ENCODE measurements at regions not wholly inside any gene's neighbourhood (a gene's known extent, or its start where the extent isn't known, plus 50 kb on each side); places are given as distances from the start of the nearest gene placed in this dataset.
"Not testable (repeated sequence)": the region's sequence is repeated elsewhere in the genome, so short reads cannot be mapped to it uniquely, and the experiment has no call there.

DNA sequence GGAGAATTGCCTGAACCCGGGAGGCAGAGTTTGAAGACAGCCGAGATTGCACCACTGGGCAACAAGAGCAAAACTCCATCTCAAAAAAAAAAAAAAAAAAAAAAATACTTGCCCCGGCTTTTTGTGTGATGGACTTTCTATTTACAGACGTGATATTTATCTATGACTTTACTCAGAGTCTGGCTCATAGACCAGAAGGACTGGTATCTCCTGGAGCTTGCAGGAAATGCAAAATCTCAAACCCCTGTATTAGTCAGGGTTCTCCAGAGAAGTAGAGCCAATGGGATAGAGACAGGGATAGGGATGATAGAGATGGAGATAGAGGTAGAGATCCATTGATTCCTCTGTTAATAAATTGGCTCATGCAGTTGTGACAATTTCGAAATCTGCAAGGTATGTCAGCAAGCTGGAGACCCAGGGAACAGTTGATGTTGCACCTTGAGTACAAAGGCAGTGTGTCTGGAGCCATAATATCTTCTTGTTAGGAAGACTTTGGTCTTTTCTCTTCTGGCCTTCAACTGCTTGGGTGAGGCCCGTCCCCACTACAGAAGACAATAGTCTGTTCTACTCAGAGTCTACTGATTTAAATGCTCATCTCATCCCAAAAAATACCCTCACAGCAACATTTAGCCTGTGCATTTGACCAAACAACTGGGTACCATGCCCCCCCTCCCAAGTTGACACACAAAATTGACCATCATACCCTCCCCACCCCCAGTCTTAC is 195.4 kb upstream of the MSX2 start:
- no peak for DNase-seq

DNA sequence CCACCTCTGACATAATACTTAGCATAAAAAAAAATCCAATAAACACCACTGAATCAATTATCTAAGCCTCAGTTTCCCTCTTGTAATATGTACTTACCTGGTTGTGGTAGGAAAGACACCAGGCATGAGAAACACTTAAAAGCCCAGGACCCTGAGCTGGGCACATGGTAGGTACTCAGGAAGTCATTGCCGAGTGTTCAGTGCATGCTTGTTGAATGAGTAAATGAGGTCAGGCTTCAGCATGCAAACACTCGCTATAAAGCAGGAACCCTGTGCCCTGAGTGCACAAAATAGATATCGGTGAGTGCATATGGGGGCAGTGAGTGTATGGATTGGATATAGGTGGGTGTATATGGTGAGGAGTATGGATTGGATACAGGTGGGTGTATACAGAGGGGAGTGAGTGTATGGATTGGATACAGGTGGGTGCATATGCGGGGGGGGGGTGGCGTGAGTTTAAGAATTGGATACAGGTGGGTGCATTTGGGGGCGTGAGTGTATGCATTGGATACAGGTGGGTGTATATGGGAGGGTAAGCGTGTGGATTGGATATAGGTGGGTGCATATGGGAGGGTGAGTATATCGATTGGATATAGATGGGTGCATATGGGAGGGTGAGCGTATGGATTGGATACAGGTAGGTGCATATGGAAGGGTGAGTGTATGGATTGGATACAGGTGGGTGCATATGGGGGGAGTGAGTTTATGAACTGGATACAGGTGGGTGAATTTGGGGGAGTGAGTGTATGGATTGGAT is 194.3 kb upstream of the MSX2 start:
- no peak for DNase-seq

GRCh38 chr5:174531782-174532191 is 192.6 kb upstream of the MSX2 start:
- DNase-seq, result no peak

DNA sequence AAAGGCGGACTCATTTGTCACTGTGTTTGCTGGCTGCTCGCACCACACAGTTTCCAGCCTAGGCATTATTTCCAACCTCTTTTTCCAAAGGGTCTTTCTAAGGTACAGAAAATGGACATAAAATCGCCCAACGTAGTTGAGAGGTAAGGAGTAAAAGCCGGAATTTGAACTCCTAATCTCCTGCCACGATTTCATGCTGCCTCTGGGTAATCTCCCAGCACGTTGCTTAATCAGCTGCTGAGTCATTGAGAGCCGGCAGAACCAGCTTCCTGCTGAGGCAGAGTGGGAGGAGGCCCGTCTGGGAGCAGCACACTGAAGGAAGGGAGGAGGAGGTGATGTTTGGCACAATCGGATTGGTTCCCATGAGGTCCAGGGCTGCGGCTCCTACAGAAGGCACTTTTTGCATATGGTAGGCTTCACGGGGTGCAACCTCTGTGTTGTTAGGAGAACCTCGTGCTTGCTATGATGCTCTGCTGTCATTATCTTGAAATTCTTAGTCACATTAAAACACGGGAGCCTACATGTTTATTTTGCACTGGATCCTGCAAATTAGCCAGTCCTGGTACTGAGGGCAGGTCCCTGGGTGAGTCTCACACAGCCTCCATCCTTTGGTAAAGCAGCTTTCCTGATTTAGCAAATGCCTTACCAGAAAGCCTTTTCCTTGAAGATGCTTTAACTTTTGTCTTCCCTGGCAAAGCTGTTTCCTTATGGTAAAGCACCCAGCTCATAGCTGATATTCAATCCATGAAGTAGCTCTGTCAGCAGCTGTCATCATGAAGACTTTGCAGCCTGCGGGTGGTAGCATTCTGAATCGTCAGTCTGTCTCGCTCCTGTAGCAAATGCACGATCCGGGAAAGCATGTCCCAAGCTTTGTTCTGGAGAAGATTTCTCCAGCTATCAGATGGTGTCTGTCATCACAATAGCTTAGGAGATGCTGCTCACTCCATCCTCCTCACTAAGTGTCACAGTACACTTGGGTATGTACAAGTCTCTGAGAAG is 191.6 kb upstream of the MSX2 start:
- DNase-seq, result peak; percentile 60

DNA sequence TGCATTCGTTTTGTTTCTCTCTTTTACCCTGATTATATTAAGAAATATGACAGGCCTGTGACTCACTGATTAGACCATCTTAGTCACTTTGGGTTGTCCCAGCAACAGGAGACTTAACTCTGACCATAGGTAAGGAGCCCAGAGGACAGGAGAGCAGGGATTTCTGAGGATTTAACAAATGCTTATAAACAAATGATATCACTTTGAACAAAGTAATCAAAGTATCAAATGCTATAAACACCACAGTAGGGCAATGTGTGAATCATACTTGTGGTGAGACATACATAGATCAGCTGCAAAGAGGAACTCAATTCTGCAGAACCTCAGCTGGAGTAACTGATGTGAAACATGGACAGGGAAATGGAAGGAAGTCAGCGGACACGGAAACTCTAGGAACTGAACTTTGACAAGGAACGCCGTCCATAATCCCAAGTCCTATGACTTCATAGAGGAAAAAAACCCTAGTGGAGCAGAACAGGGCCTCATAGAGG is 190.6 kb upstream of the MSX2 start:
- no peak for DNase-seq

DNA sequence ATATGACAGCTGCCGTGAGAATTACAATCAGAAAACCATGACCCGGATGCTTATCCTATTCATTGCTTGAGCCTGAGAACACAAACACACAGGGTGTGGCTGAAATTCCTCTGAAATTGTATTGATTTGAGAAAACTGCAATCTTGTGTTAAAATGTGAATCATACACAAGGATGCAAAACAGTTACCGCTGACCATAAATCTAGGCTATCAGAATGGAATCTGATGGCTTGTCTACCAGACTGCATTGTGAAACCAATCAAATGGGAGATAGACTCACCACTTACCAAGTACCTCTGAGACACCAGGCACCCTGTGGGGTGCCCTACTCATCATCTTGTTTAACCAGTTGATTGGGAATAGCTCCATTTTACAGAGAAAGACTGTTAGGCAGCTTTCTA is 188.7 kb upstream of the MSX2 start:
- no peak for DNase-seq

DNA sequence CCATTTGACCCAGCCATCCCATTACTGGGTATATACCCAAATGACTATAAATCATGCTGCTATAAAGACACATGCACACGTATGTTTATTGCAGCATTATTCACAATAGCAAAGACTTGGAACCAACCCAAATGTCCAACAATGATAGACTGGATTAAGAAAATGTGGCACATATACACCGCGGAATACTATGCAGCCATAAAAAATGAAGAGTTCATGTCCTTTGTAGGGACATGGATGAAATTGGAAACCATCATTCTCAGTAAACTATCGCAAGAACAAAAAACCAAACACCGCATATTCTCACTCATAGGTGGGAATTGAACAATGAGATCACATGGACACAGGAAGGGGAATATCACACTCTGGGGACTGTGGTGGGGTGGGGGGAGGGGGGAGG is 184.6 kb upstream of the MSX2 start:
- DNase-seq, result not testable (repeated sequence)

- DNase-seq, result no peak
These were observed 182.3 kb upstream of the MSX2 start for GRCh38 chr5:174542037-174542436.

- DNase-seq, result no peak
These were observed 181.9 kb upstream of the MSX2 start for GRCh38 chr5:174542471-174542870.

DNA sequence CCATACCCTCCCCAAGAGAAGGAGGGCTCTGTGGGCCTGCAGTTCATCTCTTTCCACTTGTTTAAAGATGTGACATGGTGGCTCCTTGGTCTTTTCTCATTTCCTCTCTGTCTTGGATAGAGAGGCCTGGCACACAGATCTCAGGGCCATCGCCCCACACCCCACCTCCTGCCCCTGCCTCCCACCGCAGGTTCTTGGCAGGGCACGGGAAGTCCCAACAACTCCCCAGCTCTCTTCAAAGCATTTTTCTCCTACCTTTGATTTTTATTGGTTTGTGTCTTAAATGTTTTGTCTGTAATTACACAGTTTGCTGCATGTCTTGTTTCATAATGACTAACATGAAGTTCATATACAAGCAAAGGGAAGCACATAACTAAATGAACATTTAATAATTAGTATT is 178.5 kb upstream of the MSX2 start:
- no peak for DNase-seq

DNA sequence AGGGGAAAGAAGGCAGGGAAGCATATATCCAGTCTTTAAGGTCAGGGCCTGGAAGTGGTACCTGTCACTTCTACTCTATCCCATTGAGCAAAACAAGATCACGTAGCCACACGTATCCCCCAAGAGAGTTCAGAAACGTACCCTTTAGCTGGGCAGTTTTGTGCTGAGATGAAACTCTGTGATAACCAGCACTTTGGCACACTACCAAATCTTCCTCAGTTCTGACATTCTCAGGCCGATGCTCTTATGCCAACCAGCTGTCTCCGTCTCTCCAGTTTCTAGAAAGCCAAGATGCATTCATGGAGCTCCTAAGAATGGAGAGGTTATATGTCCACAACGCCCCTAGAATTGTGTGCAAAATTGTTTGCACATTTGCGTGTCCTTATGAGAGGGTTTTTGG is 176.6 kb upstream of the MSX2 start:
- DNase-seq, result no peak

GRCh38 chr5:174549254-174549653 is 175.1 kb upstream of the MSX2 start:
- no peak for DNase-seq

GRCh38 chr5:174550026-174550425 is 174.4 kb upstream of the MSX2 start:
- no peak for DNase-seq

GRCh38 chr5:174552428-174552827 is 172.0 kb upstream of the MSX2 start:
- no peak for DNase-seq

- no peak for DNase-seq
These were observed 170.8 kb upstream of the MSX2 start for GRCh38 chr5:174553556-174553955.

DNA sequence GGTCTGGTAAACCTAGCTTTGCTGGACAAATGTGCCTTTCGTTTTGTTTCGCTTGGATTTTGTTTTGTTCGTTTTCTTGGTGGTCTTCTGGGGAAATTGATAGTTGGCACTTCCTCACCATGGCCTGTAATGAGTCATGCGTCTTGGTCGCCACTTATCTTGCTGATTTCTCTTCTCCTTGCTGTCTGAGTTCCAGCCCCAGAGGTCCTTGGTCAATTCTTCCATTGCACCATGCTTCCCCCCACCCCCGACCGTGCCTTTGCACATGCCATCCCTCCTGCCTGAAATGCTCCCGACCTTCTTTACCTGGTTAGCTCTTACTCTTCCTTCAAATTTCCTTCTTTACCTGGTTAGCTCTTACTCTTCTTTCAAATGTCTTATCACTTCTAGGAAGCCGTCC is 168.7 kb upstream of the MSX2 start:
- DNase-seq, result no peak

DNA sequence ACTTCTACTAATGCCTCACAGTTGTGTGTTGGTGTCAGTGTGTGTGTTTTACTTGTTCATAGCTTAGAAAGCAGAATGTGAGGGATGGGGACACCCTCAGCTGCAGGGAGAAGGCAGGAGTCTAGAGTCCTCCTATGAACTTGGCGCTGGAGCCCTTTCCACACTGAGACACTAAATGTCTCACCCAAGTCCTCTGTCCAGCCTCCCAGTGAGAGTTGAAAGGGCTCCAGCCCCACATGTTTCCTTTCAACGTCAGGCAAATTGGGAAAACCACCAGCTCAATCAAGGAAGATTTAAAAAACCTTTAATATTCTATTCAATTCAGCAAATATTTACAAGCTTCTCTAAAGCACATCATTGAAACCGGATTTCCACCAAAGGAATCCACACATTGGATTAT is 167.6 kb upstream of the MSX2 start:
- DNase-seq, result no peak

GRCh38 chr5:174558190-174558589 is 166.2 kb upstream of the MSX2 start:
- no peak for DNase-seq

DNA sequence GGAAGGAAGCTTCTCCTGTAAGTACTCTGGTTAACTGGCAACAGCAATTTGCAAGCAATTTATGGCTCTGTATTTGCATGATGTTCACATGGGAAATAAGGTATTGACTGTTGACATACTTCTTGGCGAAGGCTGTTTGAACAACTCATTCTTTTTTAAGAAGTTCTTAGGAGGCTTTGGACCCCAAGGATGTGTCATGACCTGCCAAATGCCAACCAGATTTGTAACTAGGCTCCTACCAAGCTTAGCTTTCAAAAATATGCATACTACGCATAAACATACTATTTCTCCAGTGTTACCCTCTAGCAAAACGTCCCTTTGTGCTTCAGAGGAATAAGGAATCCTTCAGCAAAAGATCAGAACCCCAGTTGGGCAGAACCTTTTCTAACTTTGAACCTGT is 165.2 kb upstream of the MSX2 start:
- no peak for DNase-seq

- no peak for DNase-seq
These were observed 164.8 kb upstream of the MSX2 start for GRCh38 chr5:174559566-174560090.

GRCh38 chr5:174560861-174561260 is 163.5 kb upstream of the MSX2 start:
- no peak for DNase-seq

DNA sequence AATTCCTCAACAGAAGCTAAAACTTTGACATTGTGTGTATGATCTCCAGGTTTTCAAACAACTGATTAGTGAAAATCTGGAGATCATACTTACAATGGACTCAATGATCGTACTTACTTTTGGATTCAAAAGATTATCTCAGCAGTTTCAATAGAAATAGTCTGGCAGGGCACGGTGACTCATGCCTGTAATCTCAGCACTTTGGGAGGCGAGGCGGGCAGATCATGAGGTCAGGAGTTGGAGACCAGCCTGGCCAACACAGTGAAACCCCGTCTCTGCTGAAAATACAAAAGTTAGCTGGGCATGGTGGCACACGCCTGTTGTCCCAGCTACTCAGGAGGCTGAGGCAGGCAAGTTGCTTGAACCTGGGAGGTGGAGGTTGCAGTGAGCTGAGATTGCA is 161.3 kb upstream of the MSX2 start:
- not testable (repeated sequence) for DNase-seq

DNA sequence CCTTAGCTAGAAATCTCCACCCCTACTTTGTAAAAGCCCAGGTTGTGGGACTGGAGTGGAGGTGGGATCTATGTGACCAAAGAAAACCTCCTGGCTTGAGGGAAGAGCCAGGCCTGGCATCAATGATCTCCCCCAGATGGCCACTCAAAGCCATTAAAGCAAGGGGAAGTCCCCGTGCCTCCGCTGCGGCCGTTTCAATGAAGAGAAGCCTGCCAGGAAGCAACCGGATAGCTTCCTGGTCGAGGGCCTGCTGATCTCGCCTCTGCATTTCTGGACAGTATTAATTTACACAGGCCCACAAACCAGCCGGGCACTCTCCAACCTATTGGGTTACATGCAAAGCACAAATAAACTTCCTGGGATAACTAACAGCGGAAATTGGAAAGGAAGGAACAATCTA is 160.5 kb upstream of the MSX2 start:
- DNase-seq, result no peak

Data from DMS53 (cell line).